GM23338 (cell line): ENCODE measurements at regions not wholly inside any gene's neighbourhood (a gene's known extent, or its start where the extent isn't known, plus 50 kb on each side); places are given as distances from the start of the nearest gene placed in this dataset.

Experiments
- ATAC-seq: fragments of 200-7000 bp; cut with Tn5 transposase; 3 replicates; pipeline ENCODE4 v1.9.1; 2020
- DNase-seq: peaks from one replicate; pipeline ENCODE4 v3.0.0-alpha.2; 2015; ENCODE audit warnings: low spot score
- H2AFZ ChIP-seq: fragments of 200-600 bp; sonication (generic); 2 replicates; pipeline ENCODE4 v1.8.0; 2016; ENCODE audit warnings: antibody characterized with exemption, mild to moderate bottlenecking, moderate library complexity
- H3F3A ChIP-seq: fragments of 200-600 bp; sonication (generic); replicated peaks from 2 replicates; pipeline ENCODE4 v1.8.0; 2017; ENCODE audit warnings: antibody characterized with exemption, mixed run types, low read depth
- H3K27ac ChIP-seq: fragments of 200-600 bp; sonication (generic); 2 replicates; pipeline ENCODE4 v1.6.1; 2016; ENCODE audit warnings: low read depth
- H3K27me3 ChIP-seq: fragments of 200-600 bp; sonication (generic); 2 replicates; pipeline ENCODE4 v1.8.0; 2016; ENCODE audit warnings: mild to moderate bottlenecking, mixed run types, moderate library complexity; ENCODE audit not compliant: insufficient read depth
- H3K36me3 ChIP-seq: fragments of 200-600 bp; sonication (generic); 2 replicates; pipeline ENCODE4 v1.8.0; 2016; ENCODE audit warnings: mild to moderate bottlenecking; ENCODE audit not compliant: insufficient read depth
- H3K4me1 ChIP-seq: fragments of 200-600 bp; sonication (generic); 2 replicates; pipeline ENCODE4 v1.8.0; 2016; ENCODE audit warnings: mild to moderate bottlenecking, moderate library complexity; ENCODE audit not compliant: insufficient read depth
- H3K4me2 ChIP-seq: fragments of 200-600 bp; sonication (generic); 2 replicates; pipeline ENCODE4 v1.7.1; 2017; ENCODE audit warnings: mixed run types
- H3K4me3 ChIP-seq: fragments of 200-600 bp; sonication (generic); 2 replicates; pipeline ENCODE4 v1.6.1; 2016; ENCODE audit warnings: mixed run types
- H3K79me2 ChIP-seq: fragments of 200-600 bp; sonication (generic); replicated peaks from 2 replicates; pipeline ENCODE4 v1.8.0; 2017; ENCODE audit warnings: mild to moderate bottlenecking; ENCODE audit not compliant: insufficient read depth
- H3K9me2 ChIP-seq: fragments of 200-600 bp; sonication (generic); 2 replicates; pipeline ENCODE4 v1.8.0; 2017; ENCODE audit not compliant: insufficient read depth
- H4K20me1 ChIP-seq: fragments of 200-600 bp; sonication (generic); replicated peaks from 2 replicates; pipeline ENCODE4 v1.8.0; 2017; ENCODE audit warnings: mild to moderate bottlenecking; ENCODE audit not compliant: insufficient read depth
- H3K27ac Mint-ChIP-seq: 2 replicates; pipeline ENCODE4 v1.8.0; 2020; ENCODE audit warnings: inconsistent platforms, mild to moderate bottlenecking, moderate library complexity, mixed read lengths
- H3K27me3 Mint-ChIP-seq: 3 replicates; pipeline ENCODE4 v1.8.0; 2022; ENCODE audit warnings: low read depth, mild to moderate bottlenecking, moderate library complexity, mixed read lengths, inconsistent platforms; ENCODE audit not compliant: insufficient read depth, poor library complexity
- H3K36me3 Mint-ChIP-seq: 3 replicates; pipeline ENCODE4 v1.8.0; 2021; ENCODE audit warnings: low read depth, mild to moderate bottlenecking, inconsistent platforms, moderate library complexity, mixed read lengths
- H3K4me1 Mint-ChIP-seq: 3 replicates; pipeline ENCODE4 v1.8.0; 2020; ENCODE audit warnings: mild to moderate bottlenecking, inconsistent platforms, mixed read lengths
- H3K4me3 Mint-ChIP-seq: 3 replicates; pipeline ENCODE4 v1.8.0; 2021; ENCODE audit warnings: moderate library complexity, mild to moderate bottlenecking, inconsistent platforms, mixed read lengths
- H3K9me3 Mint-ChIP-seq: 3 replicates; pipeline ENCODE4 v1.8.0; 2020; ENCODE audit warnings: moderate library complexity, mild to moderate bottlenecking, inconsistent platforms, mixed read lengths
- EZH2 ChIP-seq: fragments of 200-600 bp; sonication (generic); IDR thresholded peaks from one replicate; pipeline ENCODE4 v1.8.0; 2017; ENCODE audit warnings: antibody characterized with exemption, mild to moderate bottlenecking, low read depth; ENCODE audit not compliant: unreplicated experiment
- EZH2phosphoT487 ChIP-seq: fragments of 200-600 bp; sonication (generic); IDR thresholded peaks from one replicate; pipeline ENCODE4 v1.8.1; 2018; ENCODE audit warnings: antibody characterized with exemption; ENCODE audit not compliant: unreplicated experiment
- NANOG ChIP-seq: IDR thresholded peaks from 2 replicates; pipeline ENCODE4 v1.6.1; 2016; ENCODE audit warnings: antibody characterized with exemption, borderline replicate concordance
- POLR2AphosphoS5 ChIP-seq: IDR thresholded peaks from 2 replicates; pipeline ENCODE4 v1.6.1; 2016; ENCODE audit warnings: antibody characterized with exemption, low read depth
- REST ChIP-seq: IDR thresholded peaks from one replicate; pipeline ENCODE4 v1.6.1; 2018; ENCODE audit warnings: antibody characterized with exemption; ENCODE audit not compliant: unreplicated experiment
- TF ChIP-seq, protein P1 (sequence below): fragments of 250-450 bp; sonication (Bioruptor Pico); IDR thresholded peaks from 2 replicates; pipeline ENCODE4 v1.5.0; 2020; ENCODE audit warnings: mild to moderate bottlenecking, moderate library complexity

DNA sequence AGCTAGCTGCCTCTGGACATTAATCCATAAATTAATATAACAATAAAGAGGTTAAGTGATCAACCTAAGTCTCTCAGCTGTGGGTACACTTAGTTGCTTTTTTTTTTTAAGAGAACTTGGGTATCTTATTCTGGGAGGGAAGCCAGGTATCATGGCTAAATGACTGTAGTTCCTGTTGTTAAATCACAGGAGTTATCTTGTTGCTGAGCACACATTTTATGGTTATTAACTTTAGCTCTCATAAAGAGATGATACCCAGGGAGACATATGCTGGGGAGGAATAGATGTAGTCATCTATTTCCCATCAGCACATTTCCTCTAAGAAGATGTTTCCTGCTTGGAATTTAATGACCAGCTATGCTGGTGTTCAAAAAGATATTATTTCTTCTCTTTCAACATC, 227.8 kb downstream of the PTGER3 start (continued):
- TF ChIP-seq, protein P1, sequence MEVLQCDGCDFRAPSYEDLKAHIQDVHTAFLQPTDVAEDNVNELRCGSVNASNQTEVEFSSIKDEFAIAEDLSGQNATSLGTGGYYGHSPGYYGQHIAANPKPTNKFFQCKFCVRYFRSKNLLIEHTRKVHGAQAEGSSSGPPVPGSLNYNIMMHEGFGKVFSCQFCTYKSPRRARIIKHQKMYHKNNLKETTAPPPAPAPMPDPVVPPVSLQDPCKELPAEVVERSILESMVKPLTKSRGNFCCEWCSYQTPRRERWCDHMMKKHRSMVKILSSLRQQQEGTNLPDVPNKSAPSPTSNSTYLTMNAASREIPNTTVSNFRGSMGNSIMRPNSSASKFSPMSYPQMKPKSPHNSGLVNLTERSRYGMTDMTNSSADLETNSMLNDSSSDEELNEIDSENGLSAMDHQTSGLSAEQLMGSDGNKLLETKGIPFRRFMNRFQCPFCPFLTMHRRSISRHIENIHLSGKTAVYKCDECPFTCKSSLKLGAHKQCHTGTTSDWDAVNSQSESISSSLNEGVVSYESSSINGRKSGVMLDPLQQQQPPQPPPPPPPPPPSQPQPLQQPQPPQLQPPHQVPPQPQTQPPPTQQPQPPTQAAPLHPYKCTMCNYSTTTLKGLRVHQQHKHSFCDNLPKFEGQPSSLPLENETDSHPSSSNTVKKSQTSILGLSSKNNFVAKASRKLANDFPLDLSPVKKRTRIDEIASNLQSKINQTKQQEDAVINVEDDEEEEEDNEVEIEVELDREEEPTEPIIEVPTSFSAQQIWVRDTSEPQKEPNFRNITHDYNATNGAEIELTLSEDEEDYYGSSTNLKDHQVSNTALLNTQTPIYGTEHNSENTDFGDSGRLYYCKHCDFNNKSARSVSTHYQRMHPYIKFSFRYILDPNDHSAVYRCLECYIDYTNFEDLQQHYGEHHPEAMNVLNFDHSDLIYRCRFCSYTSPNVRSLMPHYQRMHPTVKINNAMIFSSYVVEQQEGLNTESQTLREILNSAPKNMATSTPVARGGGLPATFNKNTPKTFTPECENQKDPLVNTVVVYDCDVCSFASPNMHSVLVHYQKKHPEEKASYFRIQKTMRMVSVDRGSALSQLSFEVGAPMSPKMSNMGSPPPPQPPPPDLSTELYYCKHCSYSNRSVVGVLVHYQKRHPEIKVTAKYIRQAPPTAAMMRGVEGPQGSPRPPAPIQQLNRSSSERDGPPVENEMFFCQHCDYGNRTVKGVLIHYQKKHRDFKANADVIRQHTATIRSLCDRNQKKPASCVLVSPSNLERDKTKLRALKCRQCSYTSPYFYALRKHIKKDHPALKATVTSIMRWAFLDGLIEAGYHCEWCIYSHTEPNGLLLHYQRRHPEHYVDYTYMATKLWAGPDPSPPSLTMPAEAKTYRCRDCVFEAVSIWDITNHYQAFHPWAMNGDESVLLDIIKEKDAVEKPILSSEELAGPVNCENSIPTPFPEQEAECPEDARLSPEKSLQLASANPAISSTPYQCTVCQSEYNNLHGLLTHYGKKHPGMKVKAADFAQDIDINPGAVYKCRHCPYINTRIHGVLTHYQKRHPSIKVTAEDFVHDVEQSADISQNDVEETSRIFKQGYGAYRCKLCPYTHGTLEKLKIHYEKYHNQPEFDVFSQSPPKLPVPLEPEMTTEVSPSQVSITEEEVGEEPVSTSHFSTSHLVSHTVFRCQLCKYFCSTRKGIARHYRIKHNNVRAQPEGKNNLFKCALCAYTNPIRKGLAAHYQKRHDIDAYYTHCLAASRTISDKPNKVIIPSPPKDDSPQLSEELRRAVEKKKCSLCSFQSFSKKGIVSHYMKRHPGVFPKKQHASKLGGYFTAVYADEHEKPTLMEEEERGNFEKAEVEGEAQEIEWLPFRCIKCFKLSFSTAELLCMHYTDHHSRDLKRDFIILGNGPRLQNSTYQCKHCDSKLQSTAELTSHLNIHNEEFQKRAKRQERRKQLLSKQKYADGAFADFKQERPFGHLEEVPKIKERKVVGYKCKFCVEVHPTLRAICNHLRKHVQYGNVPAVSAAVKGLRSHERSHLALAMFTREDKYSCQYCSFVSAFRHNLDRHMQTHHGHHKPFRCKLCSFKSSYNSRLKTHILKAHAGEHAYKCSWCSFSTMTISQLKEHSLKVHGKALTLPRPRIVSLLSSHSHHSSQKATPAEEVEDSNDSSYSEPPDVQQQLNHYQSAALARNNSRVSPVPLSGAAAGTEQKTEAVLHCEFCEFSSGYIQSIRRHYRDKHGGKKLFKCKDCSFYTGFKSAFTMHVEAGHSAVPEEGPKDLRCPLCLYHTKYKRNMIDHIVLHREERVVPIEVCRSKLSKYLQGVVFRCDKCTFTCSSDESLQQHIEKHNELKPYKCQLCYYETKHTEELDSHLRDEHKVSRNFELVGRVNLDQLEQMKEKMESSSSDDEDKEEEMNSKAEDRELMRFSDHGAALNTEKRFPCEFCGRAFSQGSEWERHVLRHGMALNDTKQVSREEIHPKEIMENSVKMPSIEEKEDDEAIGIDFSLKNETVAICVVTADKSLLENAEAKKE (CRISPR knock-in tag), result no peak
- TF ChIP-seq EZH2 (no peak), EZH2phosphoT487 (no peak)

GRCh38 chr1:70820396-70820795, 227.2 kb downstream of the PTGER3 start:
- H2AFZ ChIP-seq, result no peak overlapping the region
- H3K27ac ChIP-seq, result no peak overlapping the region
- H3K4me2 ChIP-seq, result no peak overlapping the region
- no peaks in the 10 kb centered on the region for H3K9me2 ChIP-seq
- no peak for ATAC-seq
- no peaks in the 10 kb centered on the region for H3K79me2 ChIP-seq
- no peaks in the 10 kb centered on the region for H3K9me3 Mint-ChIP-seq
- H3K4me1 Mint-ChIP-seq, result no peaks in the 10 kb centered on the region
- H3K36me3 ChIP-seq, result no peaks in the 10 kb centered on the region
- TF ChIP-seq, protein P1 (CRISPR knock-in tag), result no peak
- TF ChIP-seq POLR2AphosphoS5 (no peak), NANOG (no peak), REST (no peak)
- H3K27me3 Mint-ChIP-seq, result no peaks in the 10 kb centered on the region
- H3K36me3 Mint-ChIP-seq, result no peaks in the 10 kb centered on the region
- no peak for DNase-seq
- H4K20me1 ChIP-seq, result no peaks in the 10 kb centered on the region
- no peaks in the 10 kb centered on the region for H3K27me3 ChIP-seq
- no peaks in the 10 kb centered on the region for H3F3A ChIP-seq
- no peaks in the 10 kb centered on the region; the same call in 1 of the 2 replicates for H3K4me1 ChIP-seq
- no peak overlapping the region for H3K4me3 ChIP-seq
- no peak overlapping the region for H3K27ac Mint-ChIP-seq
- no peak overlapping the region for H3K4me3 Mint-ChIP-seq
